SU-DHL-6 (cell line): ENCODE measurements at regions not wholly inside any gene's neighbourhood (a gene's known extent, or its start where the extent isn't known, plus 50 kb on each side); places are given as distances from the start of the nearest gene placed in this dataset.

Experiments used
- EZH2phosphoT487 ChIP-seq: fragments of 200-600 bp; sonication (generic), shearing (Covaris generic); conservative IDR thresholded peaks from 2 replicates; pipeline ENCODE4 v1.6.1; 2018; ENCODE audit warnings: mild to moderate bottlenecking, antibody characterized with exemption, low read length, moderate library complexity, mixed read lengths
- TF ChIP-seq, protein P1 (sequence below): fragments of 200-600 bp; sonication (generic); IDR thresholded peaks from one replicate; pipeline ENCODE4 v1.5.1; 2017; ENCODE audit warnings: antibody characterized with exemption, mild to moderate bottlenecking, low read length, moderate library complexity; ENCODE audit not compliant: insufficient read depth, poor library complexity, severe bottlenecking

GRCh38 chr5:136811551-136811950, 446.2 kb upstream of the TRPC7 start:
- TF ChIP-seq EZH2phosphoT487: no peak
- TF ChIP-seq, protein P1, sequence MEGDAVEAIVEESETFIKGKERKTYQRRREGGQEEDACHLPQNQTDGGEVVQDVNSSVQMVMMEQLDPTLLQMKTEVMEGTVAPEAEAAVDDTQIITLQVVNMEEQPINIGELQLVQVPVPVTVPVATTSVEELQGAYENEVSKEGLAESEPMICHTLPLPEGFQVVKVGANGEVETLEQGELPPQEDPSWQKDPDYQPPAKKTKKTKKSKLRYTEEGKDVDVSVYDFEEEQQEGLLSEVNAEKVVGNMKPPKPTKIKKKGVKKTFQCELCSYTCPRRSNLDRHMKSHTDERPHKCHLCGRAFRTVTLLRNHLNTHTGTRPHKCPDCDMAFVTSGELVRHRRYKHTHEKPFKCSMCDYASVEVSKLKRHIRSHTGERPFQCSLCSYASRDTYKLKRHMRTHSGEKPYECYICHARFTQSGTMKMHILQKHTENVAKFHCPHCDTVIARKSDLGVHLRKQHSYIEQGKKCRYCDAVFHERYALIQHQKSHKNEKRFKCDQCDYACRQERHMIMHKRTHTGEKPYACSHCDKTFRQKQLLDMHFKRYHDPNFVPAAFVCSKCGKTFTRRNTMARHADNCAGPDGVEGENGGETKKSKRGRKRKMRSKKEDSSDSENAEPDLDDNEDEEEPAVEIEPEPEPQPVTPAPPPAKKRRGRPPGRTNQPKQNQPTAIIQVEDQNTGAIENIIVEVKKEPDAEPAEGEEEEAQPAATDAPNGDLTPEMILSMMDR: no peak
